Dermis microvascular lymphatic vessel endothelial cell (primary cell): ENCODE measurements at regions not wholly inside any gene's neighbourhood (a gene's known extent, or its start where the extent isn't known, plus 50 kb on each side); places are given as distances from the start of the nearest gene placed in this dataset.
"Not testable (repeated sequence)": the region's sequence is repeated elsewhere in the genome, so short reads cannot be mapped to it uniquely, and the experiment has no call there.

Experiments used
- DNase-seq, 2 donors: peaks; one replicate each; pipeline versions ENCODE4 v3.0.0 to v3.0.0-alpha.2; 2010; ENCODE audit warnings: low read depth in 2 of 2

DNA sequence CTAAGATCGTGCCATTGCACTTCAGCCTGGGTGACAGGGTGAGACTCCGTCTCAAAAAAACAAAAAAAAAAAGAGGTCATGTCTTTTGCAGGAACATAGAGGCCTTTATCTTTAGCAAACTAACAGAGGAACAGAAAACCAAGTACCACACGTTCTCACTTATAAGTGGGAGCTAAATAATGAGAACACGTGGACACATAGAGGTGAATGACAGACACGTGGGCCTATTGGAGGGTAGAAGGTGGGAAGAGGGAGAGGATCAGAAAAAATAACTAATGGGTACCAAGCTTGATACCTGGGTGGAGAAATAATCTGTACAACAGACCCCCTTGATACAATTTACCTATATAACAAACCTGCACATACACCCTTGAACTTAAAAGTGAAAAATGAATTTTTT, 401.4 kb upstream of the NAALADL2 start:
- DNase-seq: no peak

DNA sequence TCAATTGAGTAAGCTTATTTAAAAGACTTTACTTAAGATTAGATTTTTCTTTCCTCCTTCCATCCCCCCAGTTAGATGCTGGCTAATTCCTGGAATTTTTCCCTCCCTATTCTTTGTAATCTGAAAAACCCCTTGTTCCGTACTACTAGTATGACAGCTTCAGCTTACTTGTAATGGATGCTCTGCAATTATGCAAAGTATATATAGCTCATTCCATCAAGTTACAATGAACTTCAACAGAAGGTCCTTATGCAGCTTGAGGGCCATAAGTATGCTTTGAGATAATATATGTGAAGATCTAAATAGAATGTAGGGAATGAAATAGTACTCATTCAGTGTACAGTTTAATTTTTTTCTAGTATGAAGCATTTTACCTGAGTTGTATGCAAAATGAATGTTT, 398.3 kb upstream of the NAALADL2 start:
- DNase-seq: no peak

DNA sequence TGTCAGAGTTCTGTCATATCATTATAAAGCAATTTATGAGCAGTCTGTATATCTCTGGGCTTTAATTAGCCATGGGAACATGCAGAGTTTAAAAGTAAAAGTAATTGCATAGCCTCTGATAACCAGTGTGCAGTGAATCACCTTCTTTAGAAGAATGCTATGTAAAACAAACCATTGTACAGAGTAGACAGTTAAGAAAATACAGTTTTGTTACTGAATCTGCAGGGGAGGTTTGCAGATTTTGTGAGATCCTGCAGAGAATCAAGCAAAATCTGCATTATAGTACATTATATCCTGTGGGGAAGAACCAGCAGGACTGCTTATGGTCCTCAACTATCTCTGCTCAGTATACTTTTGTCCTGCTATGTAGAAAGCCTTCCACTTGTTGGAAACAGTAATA, 396.2 kb upstream of the NAALADL2 start:
- DNase-seq: no peak

DNA sequence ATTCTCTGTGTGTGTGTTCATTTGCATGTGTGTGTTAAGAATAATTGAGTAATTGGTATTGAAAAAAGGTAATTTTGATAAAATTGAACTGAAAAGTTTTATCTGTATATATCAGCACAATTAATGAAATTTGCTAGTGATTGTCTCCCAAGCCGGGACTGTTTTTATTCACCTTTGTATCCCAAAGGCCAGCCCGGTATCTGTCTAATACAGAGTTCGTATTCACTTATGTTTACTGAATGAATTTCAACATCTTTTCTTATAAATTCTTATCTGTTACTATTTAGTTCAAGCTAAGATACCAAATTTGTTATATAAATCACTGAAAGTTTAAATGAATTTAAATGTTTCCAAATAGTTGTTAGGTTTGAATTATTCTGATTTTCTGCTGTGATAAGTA, 394.0 kb upstream of the NAALADL2 start:
- DNase-seq: no peak

DNA sequence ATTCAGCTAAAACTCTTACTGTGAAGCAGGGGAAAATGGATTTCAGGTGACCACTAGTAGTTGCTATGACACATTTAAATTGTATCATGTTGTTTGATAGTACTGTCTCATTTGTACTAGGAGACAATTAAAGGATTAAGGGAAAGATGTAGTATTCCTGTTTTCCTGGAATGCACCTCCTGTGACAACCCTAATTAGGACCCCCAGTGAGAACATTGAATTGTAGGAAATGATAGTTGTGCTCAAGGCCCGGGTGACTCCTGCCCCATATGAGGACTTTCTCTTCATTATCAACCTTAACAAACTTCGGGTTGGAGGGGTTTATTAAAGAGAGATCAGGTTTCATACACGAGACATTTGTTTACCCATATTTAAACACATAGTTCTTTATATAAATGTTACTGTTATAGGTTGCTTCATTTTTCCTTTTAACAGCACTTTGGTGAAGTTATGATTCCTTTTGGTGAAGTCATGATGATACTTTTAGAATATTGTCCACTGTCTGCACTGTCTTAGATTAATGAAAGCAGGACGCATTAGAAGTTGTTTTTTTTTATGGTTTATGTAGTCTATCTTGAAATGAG, 392.6 kb upstream of the NAALADL2 start:
- DNase-seq: no peak

DNA sequence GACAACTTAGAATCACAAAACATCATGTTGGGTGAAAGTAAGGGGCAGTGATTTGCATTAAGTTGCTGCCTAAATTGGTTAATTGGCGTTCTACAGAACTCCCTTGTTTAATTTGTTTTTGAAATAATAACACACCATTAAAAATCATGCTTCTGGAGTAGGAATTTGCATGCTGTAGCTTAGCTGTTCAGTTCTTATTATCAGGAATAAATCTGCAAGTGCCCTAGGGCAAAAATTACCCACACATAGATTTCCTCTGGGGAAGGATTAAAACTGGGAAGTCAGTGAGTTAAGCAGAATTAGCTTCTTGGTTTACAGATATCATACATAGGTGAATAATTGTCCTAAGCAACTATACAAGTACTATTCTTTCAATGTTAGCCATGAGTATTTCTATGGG, 381.6 kb upstream of the NAALADL2 start:
- no peak for DNase-seq

DNA sequence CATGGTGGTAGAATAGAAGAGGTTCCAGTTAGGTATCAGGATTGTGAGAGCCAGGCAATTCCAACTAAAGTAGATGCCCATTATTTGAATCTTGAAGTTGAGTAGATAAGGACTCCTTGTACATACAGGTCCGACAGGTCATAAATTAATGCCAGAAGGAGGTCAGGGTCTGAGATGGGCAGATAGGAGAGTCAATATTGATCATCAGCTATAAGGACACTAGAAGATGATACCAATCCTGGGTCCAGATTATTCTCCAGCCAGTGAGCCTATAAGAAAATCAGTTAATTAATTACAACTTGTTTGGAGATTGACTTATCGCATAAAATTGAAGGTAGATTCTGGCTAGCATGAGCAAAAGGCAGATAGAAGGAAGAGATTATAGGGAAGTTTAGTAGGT, 378.4 kb upstream of the NAALADL2 start:
- DNase-seq: no peak

DNA sequence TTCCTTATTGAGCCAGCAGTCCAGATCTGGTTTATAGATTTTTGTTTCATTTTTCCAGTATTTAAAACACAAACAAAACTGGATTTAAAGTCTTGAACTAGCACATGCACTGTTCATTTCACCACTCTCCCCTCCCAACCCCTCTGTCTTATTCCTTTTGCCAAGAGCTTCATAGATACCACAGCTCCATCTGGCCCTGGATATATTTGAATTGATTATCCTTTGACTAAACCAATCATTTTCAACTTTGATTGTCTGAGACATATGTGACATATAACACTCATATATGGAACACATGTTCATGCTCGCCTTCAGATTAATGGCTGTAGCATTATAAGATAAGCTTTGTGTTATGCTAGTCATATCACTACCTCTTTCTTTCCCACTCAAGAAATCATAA, 376.6 kb upstream of the NAALADL2 start:
- no peak for DNase-seq

DNA sequence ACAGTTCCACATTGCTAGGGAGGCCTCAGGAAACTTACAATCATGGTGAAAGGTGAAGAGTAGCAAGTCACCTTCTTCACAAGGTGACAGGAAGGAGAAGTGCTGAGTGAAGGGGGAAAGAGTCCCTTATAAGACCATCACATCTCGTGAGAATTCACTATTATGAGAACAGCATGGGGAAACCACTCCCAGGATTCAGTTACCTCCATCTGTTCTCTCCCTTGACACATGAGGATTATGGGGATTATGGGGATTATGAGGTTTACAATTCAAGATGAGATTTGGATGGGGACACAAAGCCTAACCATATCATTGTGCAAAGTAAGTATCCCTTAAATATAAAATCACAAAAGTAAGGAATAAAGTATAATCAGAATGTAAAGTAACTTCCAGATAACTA, 375.9 kb upstream of the NAALADL2 start:
- DNase-seq: no peak

DNA sequence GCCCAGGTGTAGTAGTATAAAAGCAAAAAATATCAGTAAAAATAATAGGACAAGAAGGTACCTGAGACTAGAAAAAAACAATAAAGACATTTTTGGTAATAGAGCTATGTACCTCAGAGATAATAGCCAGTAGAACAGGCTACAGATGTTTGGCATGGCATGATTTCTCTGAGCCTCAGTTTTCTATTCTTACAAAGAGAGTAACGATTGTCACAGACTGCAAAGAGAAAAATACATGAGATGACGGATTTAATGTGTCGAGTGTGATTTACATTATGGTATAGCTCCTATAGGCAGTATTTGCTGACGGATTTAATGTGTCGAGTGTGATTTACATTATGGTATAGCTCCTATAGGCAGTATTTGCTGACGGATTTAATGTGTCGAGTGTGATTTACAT, 375.3 kb upstream of the NAALADL2 start:
- DNase-seq: not testable (repeated sequence)

DNA sequence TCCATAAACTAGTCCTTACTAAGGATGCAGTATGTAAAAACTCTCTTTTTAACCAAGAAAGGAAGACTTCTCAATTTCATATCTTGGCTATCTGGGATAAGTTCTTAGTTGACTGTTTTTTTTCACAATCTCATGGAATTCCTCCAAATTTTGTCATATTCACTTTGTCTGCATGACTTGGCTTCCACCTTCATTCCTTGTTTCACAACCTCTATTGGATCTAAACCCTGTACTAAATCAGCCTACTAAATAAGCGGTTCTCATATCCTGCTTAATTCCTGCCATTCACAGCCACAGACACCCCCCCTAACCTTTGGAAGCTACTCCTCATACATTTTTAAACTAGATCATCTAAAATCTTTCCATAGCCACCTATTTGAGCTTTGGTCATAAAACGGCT, 370.6 kb upstream of the NAALADL2 start:
- no peak for DNase-seq

DNA sequence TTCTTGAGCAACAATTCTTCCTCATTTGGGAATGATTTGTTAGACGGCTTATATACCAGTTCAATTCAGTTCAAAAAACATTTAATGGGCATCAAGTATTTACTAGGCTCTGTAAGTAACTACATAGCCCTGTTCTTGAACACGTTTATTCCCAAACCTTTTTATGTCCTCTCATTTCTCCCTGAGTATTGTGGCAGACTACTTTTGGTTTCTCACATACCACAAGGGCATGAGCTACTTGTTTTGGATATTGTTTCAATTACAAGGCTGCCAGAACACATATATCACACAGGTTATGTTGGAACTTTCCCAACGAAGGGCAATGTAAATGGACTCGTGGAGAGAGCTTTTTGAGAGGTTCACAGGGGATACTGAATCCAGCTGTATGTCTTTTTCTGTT, 363.8 kb upstream of the NAALADL2 start:
- no peak for DNase-seq

DNA sequence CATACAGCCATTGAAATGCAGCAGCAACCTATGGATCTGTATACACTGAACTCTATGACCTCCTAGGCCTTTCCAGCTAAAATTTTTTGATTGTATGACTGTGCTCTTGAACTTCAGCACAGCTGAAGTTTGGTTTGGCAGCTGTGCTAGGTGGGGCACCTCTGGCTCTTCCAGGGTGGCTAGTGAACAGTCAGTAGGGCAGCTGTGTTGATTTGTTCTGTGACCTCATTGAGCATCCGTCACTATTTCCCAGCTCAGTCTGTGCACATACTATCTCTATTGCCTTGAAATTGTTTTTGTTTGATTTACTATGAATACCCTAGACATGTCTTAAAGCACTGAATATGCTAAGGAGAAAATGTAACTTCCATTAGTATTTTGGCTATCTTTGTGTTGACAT, 363.2 kb upstream of the NAALADL2 start:
- DNase-seq: no peak

DNA sequence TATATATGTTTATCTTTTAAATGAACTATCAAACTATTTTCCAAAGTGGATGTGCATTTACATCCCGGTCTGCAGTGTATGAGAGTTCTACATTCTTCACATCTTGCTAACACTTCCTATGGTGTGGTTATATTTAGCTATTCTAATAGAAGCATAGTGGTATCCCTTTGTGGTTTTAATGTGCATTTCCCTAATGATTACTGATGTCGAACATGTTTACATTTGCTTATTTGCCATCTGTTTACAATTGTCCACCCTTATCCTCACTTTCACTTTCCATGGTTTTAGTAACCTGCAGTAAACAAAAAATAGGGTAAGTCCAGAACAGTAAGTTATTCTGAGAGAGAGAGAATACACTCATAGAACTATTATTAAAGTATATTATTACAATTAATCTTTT, 360.5 kb upstream of the NAALADL2 start:
- DNase-seq: no peak

DNA sequence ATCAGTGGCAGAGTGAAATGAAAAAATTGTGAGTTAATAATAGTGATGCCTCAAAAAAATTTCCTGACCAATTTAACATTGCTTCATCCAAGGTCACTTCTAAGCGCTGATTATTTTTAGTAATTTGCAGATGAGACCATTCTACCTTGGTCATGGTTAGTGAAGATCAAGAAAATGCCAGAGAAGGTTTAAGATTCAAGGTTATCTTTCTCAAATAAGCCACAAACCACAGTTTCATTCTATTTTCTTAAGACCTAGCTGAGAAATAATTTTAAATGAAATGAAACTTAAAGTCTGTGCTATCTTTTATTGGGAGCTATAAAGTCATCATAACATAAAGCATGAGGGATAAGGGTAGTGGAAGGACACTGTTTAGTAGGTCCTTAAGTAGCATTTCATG, 353.9 kb upstream of the NAALADL2 start:
- no peak for DNase-seq

DNA sequence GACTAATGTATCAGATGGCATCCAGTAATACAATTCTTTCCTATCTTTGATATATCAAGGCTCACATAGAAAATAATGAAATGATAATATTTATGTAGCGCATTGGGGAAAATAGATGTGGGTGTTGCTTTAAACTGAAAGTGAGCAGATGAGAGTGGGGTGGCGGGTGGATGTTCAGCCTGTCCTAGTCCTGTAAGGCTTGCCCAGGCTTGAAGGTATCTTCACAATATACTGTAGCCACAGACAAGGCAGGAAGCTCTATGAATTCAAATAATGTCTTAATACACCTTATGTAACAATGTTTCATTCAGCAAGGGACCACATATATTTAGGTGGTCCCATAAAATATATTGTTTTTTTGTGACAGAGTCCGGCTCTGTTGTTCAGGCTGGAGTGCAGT, 334.9 kb upstream of the NAALADL2 start:
- DNase-seq: no peak

DNA sequence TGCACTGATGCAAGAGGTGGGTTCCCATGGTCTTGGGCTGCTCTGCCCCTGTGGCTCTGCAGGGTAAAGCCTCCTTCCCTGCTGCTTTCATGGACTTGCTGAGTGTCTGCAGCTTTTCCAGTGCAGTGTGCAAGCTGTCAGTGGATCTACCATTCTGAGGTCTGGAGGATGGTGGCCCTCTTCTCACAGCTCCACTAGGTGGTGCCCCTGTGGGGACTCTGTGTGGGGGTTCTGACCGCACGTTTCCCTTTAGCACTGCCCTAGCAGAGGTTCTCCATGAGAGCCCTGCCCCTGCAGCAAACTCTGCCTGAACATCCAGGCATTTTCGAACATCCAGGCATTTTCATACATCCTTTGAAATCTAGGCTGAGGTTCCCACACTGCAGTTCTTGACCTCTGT, 329.8 kb upstream of the NAALADL2 start:
- DNase-seq: no peak

DNA sequence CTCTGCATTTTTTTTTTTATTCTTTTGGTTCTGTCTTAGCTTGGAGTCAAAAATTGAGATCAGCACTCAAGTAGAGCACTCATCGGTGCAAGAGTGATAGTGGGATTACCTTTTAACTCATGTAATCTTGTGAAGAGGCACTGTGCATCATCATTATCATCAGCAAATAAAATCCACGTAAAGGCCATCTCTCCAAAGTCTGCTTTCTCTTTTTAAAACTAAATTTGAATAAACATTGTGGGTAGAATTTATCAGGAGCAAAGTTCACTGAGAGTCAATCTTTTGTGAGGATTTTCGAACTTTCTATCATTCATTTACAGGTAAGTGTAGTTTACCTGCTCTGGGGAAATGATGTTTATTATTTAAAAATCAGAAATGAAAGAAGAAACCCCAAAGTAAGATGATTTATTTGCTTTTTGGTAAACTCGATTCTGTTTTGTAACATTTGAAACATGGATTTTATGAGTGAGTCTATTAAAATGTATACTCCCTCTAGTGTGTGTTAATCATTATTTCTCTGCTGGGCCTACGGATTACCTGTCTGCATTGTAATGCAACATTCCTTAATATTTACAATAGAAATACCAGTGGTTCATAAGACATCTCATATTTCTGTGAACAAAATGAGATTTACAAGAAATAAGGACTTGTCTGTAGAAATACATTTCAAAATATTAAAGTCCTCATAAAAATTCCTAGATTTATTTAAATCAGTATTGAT, 327.7 kb upstream of the NAALADL2 start:
- no peak for DNase-seq

DNA sequence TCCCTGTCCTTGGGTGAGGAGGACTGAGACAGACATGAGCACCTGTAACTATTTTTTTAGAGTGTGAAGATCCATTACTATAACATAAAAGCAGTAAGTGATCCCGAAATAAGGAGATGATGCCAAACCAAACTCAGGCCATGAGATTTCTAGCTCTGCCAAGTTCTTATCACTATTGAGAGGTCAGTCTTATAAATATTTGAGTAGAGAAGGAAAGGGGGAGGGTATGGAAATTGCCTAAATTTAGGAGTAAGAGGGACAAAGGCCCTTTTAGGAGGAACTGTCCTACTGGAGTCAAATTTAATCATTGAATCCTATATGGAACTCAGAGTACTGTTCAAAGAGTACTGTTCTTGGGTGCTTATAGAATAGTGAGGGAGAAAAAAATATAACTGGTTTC, 326.9 kb upstream of the NAALADL2 start:
- DNase-seq: no peak

DNA sequence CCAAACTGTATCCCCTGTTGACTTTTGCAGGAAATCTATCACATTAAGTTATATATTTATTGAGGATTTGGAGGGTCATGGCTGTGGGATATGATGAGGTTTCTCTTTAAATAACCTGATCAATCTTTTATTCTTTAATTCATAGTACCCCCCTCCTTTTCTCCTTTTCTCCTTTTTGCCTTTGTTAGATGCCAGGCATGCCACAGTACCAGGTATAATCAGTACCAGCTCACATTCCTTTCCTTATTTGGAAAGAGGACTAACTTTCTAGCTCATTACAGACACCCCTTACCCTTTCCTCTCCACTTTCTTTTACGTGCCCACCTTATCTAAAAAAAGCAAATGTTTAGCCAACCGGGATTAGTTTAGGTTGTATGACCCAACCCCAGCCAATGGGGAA, 326.4 kb upstream of the NAALADL2 start:
- DNase-seq: no peak

DNA sequence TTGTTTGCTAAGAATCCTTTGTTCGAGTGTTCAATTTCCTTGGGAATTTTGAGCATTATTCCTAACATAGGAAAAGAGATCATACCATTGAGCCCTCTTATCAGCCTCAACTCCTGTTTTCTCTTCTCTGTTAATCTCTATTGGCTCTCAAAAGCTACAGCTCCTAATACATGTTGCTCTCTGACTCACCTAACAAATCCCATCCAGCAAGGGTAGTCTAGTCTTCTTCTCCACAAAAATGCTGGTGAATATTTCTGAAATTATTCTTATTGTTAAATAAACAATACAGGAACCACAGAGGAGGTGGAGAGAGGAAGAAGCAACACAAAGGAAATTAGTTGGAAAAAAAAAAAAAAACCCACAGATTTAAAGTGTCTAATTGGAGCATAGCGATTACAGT, 325.8 kb upstream of the NAALADL2 start:
- DNase-seq: no peak

DNA sequence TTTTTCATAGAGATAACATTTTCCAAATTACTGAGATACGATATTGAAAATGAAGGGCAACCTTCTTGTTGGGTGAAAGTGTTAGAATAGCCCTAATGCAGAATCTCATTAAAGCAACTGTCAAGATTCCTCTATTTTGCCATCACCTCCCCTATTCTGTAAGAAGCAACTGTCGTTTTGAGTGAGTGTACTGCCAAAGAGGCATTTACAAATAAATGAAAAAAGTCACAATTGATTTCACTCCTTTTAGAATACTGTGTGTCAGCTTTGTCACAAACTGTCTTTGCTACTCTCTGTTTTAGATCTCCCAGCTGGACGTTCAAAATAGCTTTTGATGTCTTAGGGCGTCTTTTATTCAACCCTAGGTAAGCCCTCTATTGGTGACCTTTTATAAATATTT, 322.8 kb upstream of the NAALADL2 start:
- no peak for DNase-seq

DNA sequence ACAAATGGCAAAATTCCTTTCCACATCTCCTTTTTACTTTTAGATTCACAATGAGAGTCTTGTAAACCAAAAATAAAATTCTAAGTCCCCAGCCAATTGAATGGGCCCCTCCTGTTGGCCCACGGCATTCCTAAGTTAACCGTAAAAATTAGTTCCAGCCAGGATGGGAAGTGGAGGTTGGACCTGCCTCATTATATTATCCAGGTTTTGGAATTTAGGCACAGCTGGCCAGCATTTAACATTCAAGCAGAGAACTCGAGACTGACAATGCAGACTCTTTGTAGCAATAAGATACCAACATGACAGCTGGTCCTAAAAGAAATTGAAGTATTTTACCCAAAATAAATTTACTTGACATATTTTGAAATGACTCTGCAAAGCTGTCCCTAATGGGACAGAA, 321.0 kb upstream of the NAALADL2 start:
- no peak for DNase-seq
